DND-41 (cell line): ENCODE measurements at regions not wholly inside any gene's neighbourhood (a gene's known extent, or its start where the extent isn't known, plus 50 kb on each side); places are given as distances from the start of the nearest gene placed in this dataset.

Experiments used
- ATAC-seq: fragments of 200-7000 bp; cut with Tn5 transposase; 3 replicates; pipeline ENCODE4 v1.9.1; 2021; ENCODE audit warnings: low read depth; ENCODE audit not compliant: insufficient read depth
- DNase-seq: peaks from one replicate; pipeline ENCODE4 v3.0.0-alpha.2; 2020
- H2AFZ ChIP-seq: 2 replicates; pipeline ENCODE4 v1.6.0; 2012; ENCODE audit warnings: low read depth, low read length
- H3K27ac ChIP-seq: 2 replicates; pipeline ENCODE4 v1.5.1; 2012; ENCODE audit warnings: low read length, inconsistent platforms
- H3K27me3 ChIP-seq: fragments of 200-600 bp; sonication (generic); 2 replicates; pipeline ENCODE4 v1.6.0; 2012; ENCODE audit warnings: low read length, mild to moderate bottlenecking, inconsistent platforms; ENCODE audit not compliant: insufficient read depth, poor library complexity
- H3K36me3 ChIP-seq: 2 replicates; pipeline ENCODE4 v1.5.1; 2012; ENCODE audit warnings: low read length, inconsistent platforms; ENCODE audit not compliant: insufficient read depth
- H3K4me1 ChIP-seq: 2 replicates; pipeline ENCODE4 v1.5.1; 2012; ENCODE audit warnings: mild to moderate bottlenecking, low read length; ENCODE audit not compliant: insufficient read depth
- H3K4me2 ChIP-seq: 2 replicates; pipeline ENCODE4 v1.6.0; 2012; ENCODE audit warnings: mild to moderate bottlenecking, moderate library complexity, low read length, inconsistent platforms; ENCODE audit not compliant: insufficient read depth
- H3K4me3 ChIP-seq, 2 experiments: fragments of 200-600 bp in 1 of 2; shearing (Covaris generic) in 1 of 2; 2 replicates each; pipeline ENCODE4 v1.5.1; 2012 to 2016; ENCODE audit warnings: inconsistent platforms in 2 of 2, low read length in 2 of 2, mild to moderate bottlenecking in 2 of 2, low read depth in 1 of 2, moderate library complexity in 1 of 2
- H3K79me2 ChIP-seq: 2 replicates; pipeline ENCODE4 v1.6.0; 2012; ENCODE audit warnings: low read length, inconsistent platforms; ENCODE audit not compliant: insufficient read depth
- H3K9ac ChIP-seq: 2 replicates; pipeline ENCODE4 v1.6.0; 2012; ENCODE audit warnings: low read depth, mild to moderate bottlenecking, inconsistent platforms, low read length, moderate library complexity
- H3K9me3 ChIP-seq: 2 replicates; pipeline ENCODE4 v1.5.1; 2012; ENCODE audit warnings: low read length, moderate library complexity, mild to moderate bottlenecking, inconsistent platforms; ENCODE audit not compliant: insufficient read depth, severe bottlenecking
- H4K20me1 ChIP-seq: 2 replicates; pipeline ENCODE4 v1.6.0; 2012; ENCODE audit warnings: low read length; ENCODE audit not compliant: insufficient read depth
- EZH2 ChIP-seq: IDR thresholded peaks from 3 replicates; pipeline ENCODE4 v1.6.1; 2012; ENCODE audit warnings: borderline replicate concordance, low read depth, mild to moderate bottlenecking, moderate library complexity, low read length, inconsistent platforms; ENCODE audit not compliant: severe bottlenecking
- TF ChIP-seq, protein P1 (sequence below): IDR thresholded peaks from 2 replicates; pipeline ENCODE4 v1.5.1; 2012; ENCODE audit warnings: borderline replicate concordance, low read length, moderate library complexity, mild to moderate bottlenecking; ENCODE audit not compliant: poor library complexity, severe bottlenecking; ENCODE audit errors: extremely low read depth

DNA sequence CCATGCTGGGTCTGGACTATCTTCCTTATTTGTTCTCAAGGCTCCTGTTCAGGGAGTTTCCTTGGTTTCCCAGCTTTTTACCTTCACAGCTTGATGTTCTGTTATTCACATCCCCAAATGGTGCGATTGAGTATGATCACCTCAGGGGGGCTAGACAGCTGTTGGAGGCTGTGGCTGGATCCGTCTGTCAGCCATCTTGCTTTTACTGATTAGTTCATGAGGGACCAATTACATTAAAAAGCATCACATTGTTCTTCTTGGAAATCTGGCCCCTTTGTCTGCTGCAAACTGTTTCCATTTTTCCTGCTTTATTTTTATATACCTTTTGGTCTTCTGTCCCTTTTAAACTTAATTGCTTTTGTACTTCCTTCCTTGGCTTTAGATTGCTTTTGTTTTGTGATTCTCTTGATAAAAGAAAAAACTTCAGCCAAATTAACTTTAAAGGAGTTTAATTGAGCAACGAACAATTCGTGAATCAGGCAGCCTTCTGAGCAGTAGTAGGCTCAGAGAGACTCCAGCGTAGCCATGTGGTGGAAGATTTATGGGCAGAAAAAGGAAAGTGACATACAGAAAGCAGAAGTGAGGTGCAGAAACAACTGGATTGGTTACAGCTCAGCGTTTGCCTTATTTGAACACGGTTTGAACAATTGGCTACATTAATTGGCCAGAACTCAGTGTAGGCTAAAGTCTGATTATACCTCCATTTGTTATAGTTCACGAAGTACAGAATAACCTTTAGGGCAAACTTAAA is 208.7 kb downstream of the AEBP2 start:
- Histone ChIP-seq H3K36me3 (no peaks in the 10 kb centered on the region), H3K9me3 (no peaks in the 10 kb centered on the region)
- ATAC-seq: no peak

DNA sequence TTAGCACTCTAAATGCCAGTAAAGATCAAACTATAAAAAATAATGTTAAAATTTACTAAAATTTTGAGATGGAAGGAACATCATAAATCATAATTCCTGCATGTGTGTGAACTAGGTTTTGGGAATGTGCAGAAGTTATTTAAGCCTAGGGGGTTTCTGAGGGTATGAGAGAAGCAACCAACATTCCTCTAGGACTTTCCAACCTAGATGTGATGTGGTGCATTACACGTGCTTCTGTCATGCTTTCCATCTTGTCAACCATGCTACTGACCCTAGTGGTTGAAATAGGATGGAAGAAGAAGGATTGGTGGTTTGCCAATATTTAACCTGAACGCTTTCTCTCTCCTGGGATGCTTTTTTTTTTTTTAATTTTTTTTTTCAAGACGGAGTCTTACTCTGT is 209.3 kb downstream of the AEBP2 start:
- DNase-seq (no peak), ATAC-seq (no peak)
- Histone ChIP-seq H4K20me1 (no peaks in the 10 kb centered on the region), H3K4me1 (no peaks in the 10 kb centered on the region), H3K27me3 (no peaks in the 10 kb centered on the region), H3K4me2 (no peak overlapping the region), H3K9me3 (no peaks in the 10 kb centered on the region), H3K9ac (no peak overlapping the region), H3K4me3 (no peak overlapping the region), H2AFZ (no peak overlapping the region), H3K79me2 (no peaks in the 10 kb centered on the region), H3K36me3 (no peaks in the 10 kb centered on the region), H3K27ac (no peak overlapping the region)
- TF ChIP-seq, protein P1, sequence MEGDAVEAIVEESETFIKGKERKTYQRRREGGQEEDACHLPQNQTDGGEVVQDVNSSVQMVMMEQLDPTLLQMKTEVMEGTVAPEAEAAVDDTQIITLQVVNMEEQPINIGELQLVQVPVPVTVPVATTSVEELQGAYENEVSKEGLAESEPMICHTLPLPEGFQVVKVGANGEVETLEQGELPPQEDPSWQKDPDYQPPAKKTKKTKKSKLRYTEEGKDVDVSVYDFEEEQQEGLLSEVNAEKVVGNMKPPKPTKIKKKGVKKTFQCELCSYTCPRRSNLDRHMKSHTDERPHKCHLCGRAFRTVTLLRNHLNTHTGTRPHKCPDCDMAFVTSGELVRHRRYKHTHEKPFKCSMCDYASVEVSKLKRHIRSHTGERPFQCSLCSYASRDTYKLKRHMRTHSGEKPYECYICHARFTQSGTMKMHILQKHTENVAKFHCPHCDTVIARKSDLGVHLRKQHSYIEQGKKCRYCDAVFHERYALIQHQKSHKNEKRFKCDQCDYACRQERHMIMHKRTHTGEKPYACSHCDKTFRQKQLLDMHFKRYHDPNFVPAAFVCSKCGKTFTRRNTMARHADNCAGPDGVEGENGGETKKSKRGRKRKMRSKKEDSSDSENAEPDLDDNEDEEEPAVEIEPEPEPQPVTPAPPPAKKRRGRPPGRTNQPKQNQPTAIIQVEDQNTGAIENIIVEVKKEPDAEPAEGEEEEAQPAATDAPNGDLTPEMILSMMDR: no peak
- TF ChIP-seq EZH2: no peak

More for the DNA sequence above, 208.7 kb downstream of the AEBP2 start:
- Histone ChIP-seq H3K9ac (no peak overlapping the region), H2AFZ (peak overlapping the region; percentile 10; the same call in 1 of the 2 replicates), H3K27me3 (no peaks in the 10 kb centered on the region), H3K27ac (no peak overlapping the region), H3K4me2 (no peak overlapping the region), H3K4me1 (no peaks in the 10 kb centered on the region), H3K4me3 (no peak overlapping the region), H3K79me2 (no peaks in the 10 kb centered on the region), H4K20me1 (no peaks in the 10 kb centered on the region)
- no peak for DNase-seq
- TF ChIP-seq, protein P1: no peak
- no peak for TF ChIP-seq EZH2

DNA sequence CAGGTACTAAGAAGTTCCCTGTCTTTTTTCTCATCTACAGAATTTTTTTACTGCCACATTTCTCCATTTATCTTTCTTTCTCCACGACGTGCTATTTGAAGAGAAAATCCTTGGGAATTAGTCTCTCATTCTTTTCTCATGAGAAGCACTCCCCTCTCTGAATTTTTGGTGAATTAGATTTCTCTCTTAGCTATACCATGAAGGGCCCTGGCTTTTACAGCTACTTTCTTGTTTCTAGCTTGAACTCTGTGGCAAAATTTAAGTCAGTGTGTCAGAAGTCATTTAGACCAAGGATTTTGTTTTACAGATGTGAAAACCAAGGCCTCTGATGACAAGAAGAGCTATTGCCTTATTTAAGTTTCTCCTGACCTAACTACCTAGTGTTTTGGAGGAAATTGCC is 213.1 kb downstream of the AEBP2 start:
- H3K79me2 ChIP-seq: no peaks in the 10 kb centered on the region
- DNase-seq (no peak), ATAC-seq (no peak)
- no peak overlapping the region for H2AFZ ChIP-seq
- H3K4me1 ChIP-seq: no peaks in the 10 kb centered on the region
- TF ChIP-seq, protein P1: no peak
- TF ChIP-seq EZH2: no peak
- no peak overlapping the region for H3K9ac ChIP-seq
- H3K9me3 ChIP-seq: no peaks in the 10 kb centered on the region
- H3K4me2 ChIP-seq: no peak overlapping the region
- no peaks in the 10 kb centered on the region for H3K27me3 ChIP-seq
- H4K20me1 ChIP-seq: no peaks in the 10 kb centered on the region
- no peaks in the 10 kb centered on the region for H3K36me3 ChIP-seq
- no peak overlapping the region for H3K4me3 ChIP-seq
- H3K27ac ChIP-seq: no peak overlapping the region
